OCI-LY1 (cell line): ENCODE measurements at regions not wholly inside any gene's neighbourhood (a gene's known extent, or its start where the extent isn't known, plus 50 kb on each side); places are given as distances from the start of the nearest gene placed in this dataset.

ENCODE experiments used
- EZH2 ChIP-seq: fragments of 200-600 bp; sonication (generic), shearing (Covaris generic); IDR thresholded peaks from 2 replicates; pipeline ENCODE4 v1.8.0; 2017; ENCODE audit warnings: borderline replicate concordance, mixed run types, mild to moderate bottlenecking, antibody characterized with exemption, low read length, moderate library complexity, mixed read lengths
- TF ChIP-seq, protein P1 (sequence below): fragments of 200-600 bp; sonication (generic), shearing (Covaris generic); IDR thresholded peaks from 2 replicates; pipeline ENCODE4 v1.5.1; 2017; ENCODE audit warnings: mild to moderate bottlenecking, antibody characterized with exemption, low read length, moderate library complexity, mixed read lengths

DNA sequence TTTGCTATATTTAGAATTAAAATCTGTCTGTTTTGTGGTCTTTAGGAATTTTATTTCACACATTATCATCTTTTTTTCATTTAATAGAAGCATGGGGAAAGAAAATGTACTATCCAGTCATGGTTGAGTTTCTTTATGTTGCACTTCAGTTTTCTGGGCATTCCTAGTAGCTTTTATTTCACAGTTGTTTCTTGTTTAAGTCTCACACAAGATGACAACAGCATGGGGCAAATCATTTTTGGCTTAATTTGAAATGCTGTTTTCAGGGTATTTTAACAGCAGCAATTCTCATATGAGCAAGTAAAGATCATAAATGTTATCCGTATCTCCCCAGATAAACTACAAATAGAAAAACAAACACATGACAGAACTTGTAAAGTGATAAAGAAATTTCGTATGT, 1600.2 kb downstream of the PCDH9 start:
- TF ChIP-seq, protein P1, sequence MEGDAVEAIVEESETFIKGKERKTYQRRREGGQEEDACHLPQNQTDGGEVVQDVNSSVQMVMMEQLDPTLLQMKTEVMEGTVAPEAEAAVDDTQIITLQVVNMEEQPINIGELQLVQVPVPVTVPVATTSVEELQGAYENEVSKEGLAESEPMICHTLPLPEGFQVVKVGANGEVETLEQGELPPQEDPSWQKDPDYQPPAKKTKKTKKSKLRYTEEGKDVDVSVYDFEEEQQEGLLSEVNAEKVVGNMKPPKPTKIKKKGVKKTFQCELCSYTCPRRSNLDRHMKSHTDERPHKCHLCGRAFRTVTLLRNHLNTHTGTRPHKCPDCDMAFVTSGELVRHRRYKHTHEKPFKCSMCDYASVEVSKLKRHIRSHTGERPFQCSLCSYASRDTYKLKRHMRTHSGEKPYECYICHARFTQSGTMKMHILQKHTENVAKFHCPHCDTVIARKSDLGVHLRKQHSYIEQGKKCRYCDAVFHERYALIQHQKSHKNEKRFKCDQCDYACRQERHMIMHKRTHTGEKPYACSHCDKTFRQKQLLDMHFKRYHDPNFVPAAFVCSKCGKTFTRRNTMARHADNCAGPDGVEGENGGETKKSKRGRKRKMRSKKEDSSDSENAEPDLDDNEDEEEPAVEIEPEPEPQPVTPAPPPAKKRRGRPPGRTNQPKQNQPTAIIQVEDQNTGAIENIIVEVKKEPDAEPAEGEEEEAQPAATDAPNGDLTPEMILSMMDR = no peak
- TF ChIP-seq EZH2 = no peak
